Ishikawa (cell line): ENCODE measurements at regions not wholly inside any gene's neighbourhood (a gene's known extent, or its start where the extent isn't known, plus 50 kb on each side); places are given as distances from the start of the nearest gene placed in this dataset.

ENCODE experiments used
- CEBPB ChIP-seq: IDR thresholded peaks from 2 replicates; pipeline ENCODE4 v1.6.1; 2012
- CREB1 ChIP-seq: IDR thresholded peaks from 2 replicates; pipeline ENCODE4 v1.6.1; 2012; ENCODE audit warnings: low read depth
- EGR1 ChIP-seq: IDR thresholded peaks from 2 replicates; pipeline ENCODE4 v1.6.1; 2012
- EP300 ChIP-seq: IDR thresholded peaks from 2 replicates; pipeline ENCODE4 v1.6.1; 2012; ENCODE audit warnings: borderline replicate concordance
- MAX ChIP-seq: IDR thresholded peaks from 2 replicates; pipeline ENCODE4 v1.6.1; 2012
- NFIC ChIP-seq: IDR thresholded peaks from 2 replicates; pipeline ENCODE4 v1.6.1; 2012
- RAD21 ChIP-seq: IDR thresholded peaks from 2 replicates; pipeline ENCODE4 v1.6.1; 2012; ENCODE audit warnings: low read depth
- TAF1 ChIP-seq: IDR thresholded peaks from 2 replicates; pipeline ENCODE4 v1.6.1; 2012; ENCODE audit warnings: low read depth, mild to moderate bottlenecking
- TCF12 ChIP-seq: IDR thresholded peaks from 2 replicates; pipeline ENCODE4 v1.6.1; 2012; ENCODE audit warnings: low read depth
- TEAD4 ChIP-seq: IDR thresholded peaks from 2 replicates; pipeline ENCODE4 v1.6.1; 2012
- USF1 ChIP-seq: IDR thresholded peaks from 2 replicates; pipeline ENCODE4 v1.6.1; 2012
- YY1 ChIP-seq: IDR thresholded peaks from 2 replicates; pipeline ENCODE4 v1.6.1; 2012; ENCODE audit warnings: low read depth
- ZBTB7A ChIP-seq: IDR thresholded peaks from 2 replicates; pipeline ENCODE4 v1.6.1; 2012; ENCODE audit warnings: low read depth
- TF ChIP-seq, protein P1 (sequence below): IDR thresholded peaks from 2 replicates; pipeline ENCODE4 v1.6.1; 2012; ENCODE audit warnings: low read depth, mild to moderate bottlenecking

GRCh38 chr1:224045556-224045955 is 68.4 kb upstream of the FBXO28 start:
- no peak for TF ChIP-seq YY1
- TF ChIP-seq RAD21, result no peak
- TF ChIP-seq CREB1, result no peak
- TF ChIP-seq EP300, result no peak
- TF ChIP-seq CEBPB, result no peak
- no peak for TF ChIP-seq EGR1
- TF ChIP-seq TCF12, result no peak
- no peak for TF ChIP-seq MAX
- TF ChIP-seq, protein P1, sequence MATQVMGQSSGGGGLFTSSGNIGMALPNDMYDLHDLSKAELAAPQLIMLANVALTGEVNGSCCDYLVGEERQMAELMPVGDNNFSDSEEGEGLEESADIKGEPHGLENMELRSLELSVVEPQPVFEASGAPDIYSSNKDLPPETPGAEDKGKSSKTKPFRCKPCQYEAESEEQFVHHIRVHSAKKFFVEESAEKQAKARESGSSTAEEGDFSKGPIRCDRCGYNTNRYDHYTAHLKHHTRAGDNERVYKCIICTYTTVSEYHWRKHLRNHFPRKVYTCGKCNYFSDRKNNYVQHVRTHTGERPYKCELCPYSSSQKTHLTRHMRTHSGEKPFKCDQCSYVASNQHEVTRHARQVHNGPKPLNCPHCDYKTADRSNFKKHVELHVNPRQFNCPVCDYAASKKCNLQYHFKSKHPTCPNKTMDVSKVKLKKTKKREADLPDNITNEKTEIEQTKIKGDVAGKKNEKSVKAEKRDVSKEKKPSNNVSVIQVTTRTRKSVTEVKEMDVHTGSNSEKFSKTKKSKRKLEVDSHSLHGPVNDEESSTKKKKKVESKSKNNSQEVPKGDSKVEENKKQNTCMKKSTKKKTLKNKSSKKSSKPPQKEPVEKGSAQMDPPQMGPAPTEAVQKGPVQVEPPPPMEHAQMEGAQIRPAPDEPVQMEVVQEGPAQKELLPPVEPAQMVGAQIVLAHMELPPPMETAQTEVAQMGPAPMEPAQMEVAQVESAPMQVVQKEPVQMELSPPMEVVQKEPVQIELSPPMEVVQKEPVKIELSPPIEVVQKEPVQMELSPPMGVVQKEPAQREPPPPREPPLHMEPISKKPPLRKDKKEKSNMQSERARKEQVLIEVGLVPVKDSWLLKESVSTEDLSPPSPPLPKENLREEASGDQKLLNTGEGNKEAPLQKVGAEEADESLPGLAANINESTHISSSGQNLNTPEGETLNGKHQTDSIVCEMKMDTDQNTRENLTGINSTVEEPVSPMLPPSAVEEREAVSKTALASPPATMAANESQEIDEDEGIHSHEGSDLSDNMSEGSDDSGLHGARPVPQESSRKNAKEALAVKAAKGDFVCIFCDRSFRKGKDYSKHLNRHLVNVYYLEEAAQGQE, result no peak
- TF ChIP-seq TAF1, result no peak
- TF ChIP-seq USF1, result no peak
- TF ChIP-seq NFIC, result no peak
- no peak for TF ChIP-seq ZBTB7A
- TF ChIP-seq TEAD4, result no peak
